NCI-H1417 treated with DMSO at 0.1 percent for 48 hours (cell line): ENCODE measurements at regions not wholly inside any gene's neighbourhood (a gene's known extent, or its start where the extent isn't known, plus 50 kb on each side); places are given as distances from the start of the nearest gene placed in this dataset.

Source experiments
- DNase-seq: peaks from one replicate; lab custom pipeline; 2025; lab: John Stamatoyannopoulos, UW

DNA sequence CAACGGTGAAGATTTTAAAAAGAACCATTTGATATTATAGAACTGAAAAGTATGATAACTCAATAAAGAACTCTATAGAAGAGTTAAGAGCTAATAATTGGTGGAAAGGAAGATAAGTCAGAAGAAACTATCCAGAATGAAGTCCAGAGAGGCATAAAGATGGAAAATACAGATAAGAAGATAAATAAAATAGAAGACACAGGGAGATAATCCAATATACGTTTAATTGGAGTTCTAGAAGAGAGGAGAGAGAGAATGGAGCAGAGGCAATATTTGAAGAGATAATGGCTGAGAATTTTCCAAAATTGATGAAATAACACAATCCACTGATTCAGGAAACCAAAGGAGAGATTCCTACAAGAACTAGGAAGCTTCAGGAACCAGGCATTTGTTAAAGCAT lies 49.8 kb upstream of the EPHB3 start:
- no peak for DNase-seq
